22Rv1 (cell line): ENCODE measurements at regions not wholly inside any gene's neighbourhood (a gene's known extent, or its start where the extent isn't known, plus 50 kb on each side); places are given as distances from the start of the nearest gene placed in this dataset.
"Not testable (repeated sequence)": the region's sequence is repeated elsewhere in the genome, so short reads cannot be mapped to it uniquely, and the experiment has no call there.

Experiments
- H3K27ac ChIP-seq: fragments of 450-650 bp; 2 replicates; pipeline ENCODE4 v1.5.1; 2017
- ZFX ChIP-seq: fragments of 450-650 bp; IDR thresholded peaks from 2 replicates; pipeline ENCODE4 v1.6.1; 2017; ENCODE audit warnings: antibody characterized with exemption, borderline replicate concordance
- TF ChIP-seq, protein P1 (sequence below): fragments of 450-650 bp; IDR thresholded peaks from 2 replicates; pipeline ENCODE4 v1.5.1; 2017; ENCODE audit warnings: mild to moderate bottlenecking

DNA sequence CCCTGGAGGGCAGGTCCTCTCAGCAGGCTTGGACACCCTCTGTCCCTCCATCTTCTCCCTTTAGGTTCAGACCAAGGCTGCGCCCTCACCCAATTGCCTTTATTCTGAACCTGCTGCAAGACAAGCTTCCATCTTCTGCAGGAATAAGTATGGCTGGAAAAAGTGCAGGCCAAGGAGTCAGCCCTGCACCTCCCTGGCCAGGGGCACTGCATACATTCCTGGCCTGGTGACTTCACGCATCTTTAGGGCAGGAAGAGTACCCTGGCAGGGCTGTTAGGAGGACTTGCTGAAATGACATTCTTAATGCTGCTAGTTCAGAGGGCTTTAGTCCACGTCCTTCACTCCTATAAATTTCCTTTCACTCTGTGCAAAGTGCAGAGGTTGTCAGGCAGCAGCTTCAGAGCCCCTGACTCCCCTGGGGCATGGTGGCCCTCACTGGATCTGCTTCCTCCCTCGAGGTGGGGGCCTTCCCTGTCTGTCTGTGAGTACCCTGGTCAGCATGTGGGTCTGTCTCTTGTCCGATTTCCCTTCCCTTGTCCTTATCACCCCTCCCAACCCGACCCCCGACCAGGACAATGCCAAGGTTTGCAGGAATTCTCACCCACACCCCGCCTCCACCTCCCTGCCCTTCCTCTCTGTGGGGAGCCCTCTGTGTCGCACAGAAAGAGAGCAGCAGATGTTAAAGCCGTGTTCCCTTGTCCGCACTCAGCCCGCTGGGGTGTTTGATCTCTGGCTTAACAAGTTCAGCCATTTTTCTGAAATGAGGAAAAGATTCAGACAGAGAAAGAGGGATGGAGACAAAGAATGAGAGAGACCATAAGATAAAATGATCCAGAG is 124.5 kb upstream of the SYT13 start:
- H3K27ac ChIP-seq, result no peak overlapping the region
- TF ChIP-seq, protein P1, sequence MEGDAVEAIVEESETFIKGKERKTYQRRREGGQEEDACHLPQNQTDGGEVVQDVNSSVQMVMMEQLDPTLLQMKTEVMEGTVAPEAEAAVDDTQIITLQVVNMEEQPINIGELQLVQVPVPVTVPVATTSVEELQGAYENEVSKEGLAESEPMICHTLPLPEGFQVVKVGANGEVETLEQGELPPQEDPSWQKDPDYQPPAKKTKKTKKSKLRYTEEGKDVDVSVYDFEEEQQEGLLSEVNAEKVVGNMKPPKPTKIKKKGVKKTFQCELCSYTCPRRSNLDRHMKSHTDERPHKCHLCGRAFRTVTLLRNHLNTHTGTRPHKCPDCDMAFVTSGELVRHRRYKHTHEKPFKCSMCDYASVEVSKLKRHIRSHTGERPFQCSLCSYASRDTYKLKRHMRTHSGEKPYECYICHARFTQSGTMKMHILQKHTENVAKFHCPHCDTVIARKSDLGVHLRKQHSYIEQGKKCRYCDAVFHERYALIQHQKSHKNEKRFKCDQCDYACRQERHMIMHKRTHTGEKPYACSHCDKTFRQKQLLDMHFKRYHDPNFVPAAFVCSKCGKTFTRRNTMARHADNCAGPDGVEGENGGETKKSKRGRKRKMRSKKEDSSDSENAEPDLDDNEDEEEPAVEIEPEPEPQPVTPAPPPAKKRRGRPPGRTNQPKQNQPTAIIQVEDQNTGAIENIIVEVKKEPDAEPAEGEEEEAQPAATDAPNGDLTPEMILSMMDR, result no peak
- no peak for TF ChIP-seq ZFX

GRCh38 chr11:45409587-45409986 is 123.4 kb upstream of the SYT13 start:
- no peak overlapping the region for H3K27ac ChIP-seq
- TF ChIP-seq, protein P1, result no peak
- no peak for TF ChIP-seq ZFX

- TF ChIP-seq ZFX, result no peak
- TF ChIP-seq, protein P1, result no peak
Measured at GRCh38 chr11:45407226-45407625, 121.1 kb upstream of the SYT13 start.

GRCh38 chr11:45405916-45406670 is 120.0 kb upstream of the SYT13 start:
- no peak overlapping the region for H3K27ac ChIP-seq
- TF ChIP-seq, protein P1, result peak; percentile 19; the same call in 1 of the 2 replicates
- no peak for TF ChIP-seq ZFX

More at GRCh38 chr11:45407226-45407625, 121.1 kb upstream of the SYT13 start:
- no peak overlapping the region for H3K27ac ChIP-seq

- not testable (repeated sequence) for H3K27ac ChIP-seq
Measured at GRCh38 chr11:45403521-45403920, 117.4 kb upstream of the SYT13 start.

DNA sequence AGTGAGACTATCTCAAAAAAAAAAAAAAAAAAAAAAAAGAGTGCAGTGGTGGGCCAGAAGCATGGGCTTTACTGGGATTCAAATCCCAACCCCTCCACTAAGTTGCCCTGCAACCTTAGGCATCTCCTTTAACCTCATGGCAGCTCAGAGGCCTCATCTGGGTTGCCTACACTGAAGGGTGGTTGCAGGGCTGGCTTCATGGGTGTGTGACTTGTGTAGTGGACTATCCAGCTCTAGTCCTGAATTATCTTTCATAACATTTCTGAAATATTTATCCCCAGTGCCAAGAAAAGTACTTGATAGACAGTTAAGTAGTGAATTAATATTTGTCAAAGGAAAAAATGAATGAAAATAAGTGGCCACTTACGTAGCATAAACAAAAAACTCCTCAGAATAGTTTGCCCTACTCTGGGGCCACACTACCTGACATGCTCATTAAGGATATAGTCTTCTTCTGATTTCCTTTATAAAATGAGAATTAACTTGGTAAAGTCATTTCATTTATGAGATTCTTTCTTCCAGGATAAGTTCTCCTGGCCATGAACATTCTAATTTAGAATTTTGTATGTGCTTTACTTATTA is 116.0 kb upstream of the SYT13 start:
- no peak overlapping the region for H3K27ac ChIP-seq

GRCh38 chr11:45400591-45400990 is 114.5 kb upstream of the SYT13 start:
- H3K27ac ChIP-seq, result no peak overlapping the region
- TF ChIP-seq ZFX, result no peak
- TF ChIP-seq, protein P1, result no peak

More for the DNA sequence above, 116.0 kb upstream of the SYT13 start:
- no peak for TF ChIP-seq ZFX
- TF ChIP-seq, protein P1, result no peak
